ENCODE measurements at regions not wholly inside any gene's neighbourhood (a gene's known extent, or its start where the extent isn't known, plus 50 kb on each side); places are given as distances from the start of the nearest gene placed in this dataset.
"Not testable (repeated sequence)": the region's sequence is repeated elsewhere in the genome, so short reads cannot be mapped to it uniquely, and the experiment has no call there.

GRCh38 chr5:25327172-25327571 is 682.4 kb upstream of the CDH10 start:
- no peaks in the 10 kb centered on the region for H3K36me3 ChIP-seq (ENCODE audit: control insufficient read depth, insufficient read depth, low read length)
- POLR2A ChIA-PET, result no interaction called here

GRCh38 chr5:25301836-25302235 is 657.1 kb upstream of the CDH10 start:
- DNase-seq, result no peak
- ChIA-PET POLR2A (no interaction called here), CTCF (no interaction called here)
- Mint-ChIP-seq H3K4me3 (ENCODE audit: unreplicated experiment) (no peak overlapping the region), H3K4me1 (ENCODE audit: low read depth, unreplicated experiment) (no peaks in the 10 kb centered on the region), H3K27me3 (ENCODE audit: insufficient read depth, unreplicated experiment) (peaks cover 2% of the 10 kb centered on the region), H3K36me3 (ENCODE audit: insufficient read depth, unreplicated experiment) (no peaks in the 10 kb centered on the region), H3K9me3 (ENCODE audit: unreplicated experiment) (no peaks in the 10 kb centered on the region), H3K27ac (ENCODE audit: unreplicated experiment) (no peak overlapping the region)
- intact Hi-C loops (cut with micrococcal nuclease; ENCODE audit: unreplicated experiment), result no loop called here
- no peaks in the 10 kb centered on the region for H3K36me3 ChIP-seq (ENCODE audit: control insufficient read depth, insufficient read depth, low read length)
- no TSS peak for BruUV-seq (replicated peaks)
- H3K4me1 ChIP-seq, result no peaks in the 10 kb centered on the region
- no peaks in the 10 kb centered on the region for H3K27me3 ChIP-seq (replicated peaks; ENCODE audit: control insufficient read depth, insufficient read depth, low read length)
- H3K4me3 ChIP-seq (ENCODE audit: low read depth, low read length), result no peak overlapping the region
- TF ChIP-seq CTCF (IDR thresholded peaks at IDR 0.05; ENCODE audit: insufficient read depth in 1 of 2, low read depth in 1 of 2, low read length in 1 of 2, severe bottlenecking in 1 of 2, unreplicated experiment in 1 of 2), result no peak
- no peaks in the 10 kb centered on the region for H3K9me3 ChIP-seq

More at GRCh38 chr5:25327172-25327571, 682.4 kb upstream of the CDH10 start:
- no peak for DNase-seq
- Histone ChIP-seq H3K9me3 (no peaks in the 10 kb centered on the region), H3K4me1 (no peaks in the 10 kb centered on the region), H3K4me3 (ENCODE audit: low read depth, low read length) (no peak overlapping the region), H3K27me3 (replicated peaks; ENCODE audit: control insufficient read depth, insufficient read depth, low read length) (no peaks in the 10 kb centered on the region)
- H3K27me3 Mint-ChIP-seq (ENCODE audit: insufficient read depth, unreplicated experiment), result no peaks in the 10 kb centered on the region
- H3K36me3 Mint-ChIP-seq (ENCODE audit: insufficient read depth, unreplicated experiment), result no peaks in the 10 kb centered on the region
- BruUV-seq (replicated peaks), result no TSS peak
- CTCF ChIA-PET, result no interaction called here
- H3K4me1 Mint-ChIP-seq (ENCODE audit: low read depth, unreplicated experiment), result no peaks in the 10 kb centered on the region
- intact Hi-C loops (cut with micrococcal nuclease; ENCODE audit: unreplicated experiment), result no loop called here
- no peak overlapping the region for H3K4me3 Mint-ChIP-seq (ENCODE audit: unreplicated experiment)
- H3K27ac Mint-ChIP-seq (ENCODE audit: unreplicated experiment), result no peak overlapping the region
- H3K9me3 Mint-ChIP-seq (ENCODE audit: unreplicated experiment), result no peaks in the 10 kb centered on the region
- no peak for TF ChIP-seq CTCF (IDR thresholded peaks at IDR 0.05; ENCODE audit: insufficient read depth in 1 of 2, low read depth in 1 of 2, low read length in 1 of 2, severe bottlenecking in 1 of 2, unreplicated experiment in 1 of 2)

- no TSS peak for BruUV-seq (replicated peaks)
- ChIA-PET POLR2A (no interaction called here), CTCF (no interaction called here)
- intact Hi-C loops (cut with micrococcal nuclease; ENCODE audit: unreplicated experiment), result no loop called here
- Mint-ChIP-seq H3K4me1 (ENCODE audit: low read depth, unreplicated experiment) (no peaks in the 10 kb centered on the region), H3K27me3 (ENCODE audit: insufficient read depth, unreplicated experiment) (peaks cover 4% of the 10 kb centered on the region), H3K27ac (ENCODE audit: unreplicated experiment) (no peak overlapping the region), H3K36me3 (ENCODE audit: insufficient read depth, unreplicated experiment) (no peaks in the 10 kb centered on the region), H3K4me3 (ENCODE audit: unreplicated experiment) (no peak overlapping the region), H3K9me3 (ENCODE audit: unreplicated experiment) (no peaks in the 10 kb centered on the region)
- DNase-seq, result no peak
- Histone ChIP-seq H3K4me3 (ENCODE audit: low read depth, low read length) (no peak overlapping the region), H3K9me3 (no peaks in the 10 kb centered on the region), H3K27me3 (replicated peaks; ENCODE audit: control insufficient read depth, insufficient read depth, low read length) (no peaks in the 10 kb centered on the region), H3K4me1 (no peaks in the 10 kb centered on the region), H3K36me3 (ENCODE audit: control insufficient read depth, insufficient read depth, low read length) (no peaks in the 10 kb centered on the region)
- TF ChIP-seq CTCF (IDR thresholded peaks at IDR 0.05; ENCODE audit: insufficient read depth in 1 of 2, low read depth in 1 of 2, low read length in 1 of 2, severe bottlenecking in 1 of 2, unreplicated experiment in 1 of 2), result no peak
Measured at GRCh38 chr5:25295067-25295466, 650.3 kb upstream of the CDH10 start.

GRCh38 chr5:25289766-25290165 is 645.0 kb upstream of the CDH10 start:
- H3K4me3 Mint-ChIP-seq (ENCODE audit: unreplicated experiment); DNase-seq; H3K9me3 Mint-ChIP-seq (ENCODE audit: unreplicated experiment); POLR2A ChIA-PET; H3K27me3 Mint-ChIP-seq (ENCODE audit: insufficient read depth, unreplicated experiment); BruUV-seq (replicated peaks); H3K36me3 Mint-ChIP-seq (ENCODE audit: insufficient read depth, unreplicated experiment); CTCF ChIA-PET; H3K4me1 Mint-ChIP-seq (ENCODE audit: low read depth, unreplicated experiment); H3K9me3 ChIP-seq; H3K27me3 ChIP-seq (replicated peaks; ENCODE audit: control insufficient read depth, insufficient read depth, low read length); H3K27ac Mint-ChIP-seq (ENCODE audit: unreplicated experiment); intact Hi-C loops (cut with micrococcal nuclease; ENCODE audit: unreplicated experiment); H3K4me1 ChIP-seq; H3K4me3 ChIP-seq (ENCODE audit: low read depth, low read length); H3K36me3 ChIP-seq (ENCODE audit: control insufficient read depth, insufficient read depth, low read length): not testable (repeated sequence)
